ENCODE measurements at regions not wholly inside any gene's neighbourhood (a gene's known extent, or its start where the extent isn't known, plus 50 kb on each side); places are given as distances from the start of the nearest gene placed in this dataset.

- H3K9me3 ChIP-seq (ENCODE audit: low read depth): no peaks in the 10 kb centered on the region
- H3K4me3 ChIP-seq: no peak overlapping the region
- Mint-ChIP-seq H3K27ac (no peak overlapping the region), H3K9me3 (no peaks in the 10 kb centered on the region), H3K36me3 (no peaks in the 10 kb centered on the region), H3K4me3 (no peak overlapping the region), H3K27me3 (ENCODE audit: insufficient read depth, low read depth) (no peaks in the 10 kb centered on the region), H3K4me1 (peaks cover 1% of the 10 kb centered on the region)
- no peak for DNase-seq (ENCODE audit: low spot score)
- H3K9ac ChIP-seq: no peak overlapping the region
- H3F3A ChIP-seq (ENCODE audit: low read depth): no peaks in the 10 kb centered on the region
- no peak overlapping the region for H3K27ac ChIP-seq
- H3K36me3 ChIP-seq: no peaks in the 10 kb centered on the region
- no peak overlapping the region for H2AFZ ChIP-seq (replicated peaks)
- H3K27me3 ChIP-seq: no peaks in the 10 kb centered on the region
- H3K4me1 ChIP-seq: peaks cover 10% of the 10 kb centered on the region
- TF ChIP-seq EZH2 (IDR thresholded peaks at IDR 0.05) (no peak), EZH2phosphoT487 (IDR thresholded peaks at IDR 0.05) (no peak), CTCF (IDR thresholded peaks at IDR 0.05) (no peak)
- no peaks in the 10 kb centered on the region for H3K79me2 ChIP-seq (ENCODE audit: low read depth)
- no peaks in the 10 kb centered on the region for H4K20me1 ChIP-seq (ENCODE audit: low read depth)
- H3K4me2 ChIP-seq: no peak overlapping the region
Observed at GRCh38 chr21:27454234-27454633, 487.3 kb upstream of the ADAMTS5 start.

GRCh38 chr21:27451116-27451515 is 484.2 kb upstream of the ADAMTS5 start:
- Histone ChIP-seq H3K4me3 (no peak overlapping the region), H3K36me3 (no peaks in the 10 kb centered on the region), H3K9ac (no peak overlapping the region), H3K79me2 (ENCODE audit: low read depth) (no peaks in the 10 kb centered on the region), H2AFZ (replicated peaks) (no peak overlapping the region), H3K27me3 (no peaks in the 10 kb centered on the region), H3F3A (ENCODE audit: low read depth) (no peaks in the 10 kb centered on the region), H3K9me3 (ENCODE audit: low read depth) (no peaks in the 10 kb centered on the region), H3K27ac (no peak overlapping the region), H3K4me1 (peaks cover 17% of the 10 kb centered on the region), H4K20me1 (ENCODE audit: low read depth) (no peaks in the 10 kb centered on the region), H3K4me2 (no peak overlapping the region)
- DNase-seq (ENCODE audit: low spot score): no peak
- H3K4me3 Mint-ChIP-seq: no peak overlapping the region
- H3K36me3 Mint-ChIP-seq: no peaks in the 10 kb centered on the region
- no peak overlapping the region for H3K27ac Mint-ChIP-seq
- H3K4me1 Mint-ChIP-seq: peaks cover 6% of the 10 kb centered on the region
- TF ChIP-seq EZH2phosphoT487 (IDR thresholded peaks at IDR 0.05) (no peak), CTCF (IDR thresholded peaks at IDR 0.05) (no peak), EZH2 (IDR thresholded peaks at IDR 0.05) (no peak)
- no peaks in the 10 kb centered on the region for H3K27me3 Mint-ChIP-seq (ENCODE audit: insufficient read depth, low read depth)
- H3K9me3 Mint-ChIP-seq: no peaks in the 10 kb centered on the region

GRCh38 chr21:27450216-27450615 is 483.3 kb upstream of the ADAMTS5 start:
- Mint-ChIP-seq H3K27ac (no peak overlapping the region), H3K4me3 (no peak overlapping the region), H3K36me3 (no peaks in the 10 kb centered on the region), H3K4me1 (peaks cover 6% of the 10 kb centered on the region), H3K27me3 (ENCODE audit: insufficient read depth, low read depth) (no peaks in the 10 kb centered on the region), H3K9me3 (no peaks in the 10 kb centered on the region)
- no peaks in the 10 kb centered on the region for H3K36me3 ChIP-seq
- no peak overlapping the region for H3K27ac ChIP-seq
- H3K27me3 ChIP-seq: no peaks in the 10 kb centered on the region
- H3K79me2 ChIP-seq (ENCODE audit: low read depth): no peaks in the 10 kb centered on the region
- no peak overlapping the region for H3K4me2 ChIP-seq
- H3K9ac ChIP-seq: no peak overlapping the region
- no peak for DNase-seq (ENCODE audit: low spot score)
- H2AFZ ChIP-seq (replicated peaks): no peak overlapping the region
- no peak overlapping the region for H3K4me3 ChIP-seq
- H4K20me1 ChIP-seq (ENCODE audit: low read depth): no peaks in the 10 kb centered on the region
- no peaks in the 10 kb centered on the region for H3F3A ChIP-seq (ENCODE audit: low read depth)
- peaks cover 17% of the 10 kb centered on the region for H3K4me1 ChIP-seq
- TF ChIP-seq EZH2phosphoT487 (IDR thresholded peaks at IDR 0.05) (no peak), EZH2 (IDR thresholded peaks at IDR 0.05) (no peak), CTCF (IDR thresholded peaks at IDR 0.05) (no peak)
- H3K9me3 ChIP-seq (ENCODE audit: low read depth): no peaks in the 10 kb centered on the region
